Sigmoid colon (tissue), 4 donors: ENCODE measurements at regions not wholly inside any gene's neighbourhood (a gene's known extent, or its start where the extent isn't known, plus 50 kb on each side); places are given as distances from the start of the nearest gene placed in this dataset.

Experiments used
- EP300 ChIP-seq, 4 donors: sonication (generic); formaldehyde crosslinking; IDR thresholded peaks; one replicate each; pipeline ENCODE4 v1.6.1; 2017; ENCODE audit warnings: antibody characterized with exemption in 4 of 4
- POLR2A ChIP-seq, 2 donors: fragments of 450-650 bp; IDR thresholded peaks; one replicate each; pipeline ENCODE4 v1.6.1; 2016; ENCODE audit warnings: antibody characterized with exemption in 2 of 2, mild to moderate bottlenecking in 2 of 2, moderate library complexity in 2 of 2
- POLR2AphosphoS5 ChIP-seq, 4 donors: sonication (generic); formaldehyde crosslinking; IDR thresholded peaks; one replicate each; pipeline ENCODE4 v1.6.1; 2017; ENCODE audit warnings: antibody characterized with exemption in 4 of 4
- TF ChIP-seq, protein P1 (sequence below), 4 experiments: fragments of 450-650 bp in 3 of 4; fragments of 200-600 bp in 1 of 4; IDR thresholded peaks; one replicate each; pipeline ENCODE4 v1.5.1; 2016 to 2019; ENCODE audit warnings: antibody characterized with exemption in 4 of 4, mild to moderate bottlenecking in 3 of 4, moderate library complexity in 2 of 4

DNA sequence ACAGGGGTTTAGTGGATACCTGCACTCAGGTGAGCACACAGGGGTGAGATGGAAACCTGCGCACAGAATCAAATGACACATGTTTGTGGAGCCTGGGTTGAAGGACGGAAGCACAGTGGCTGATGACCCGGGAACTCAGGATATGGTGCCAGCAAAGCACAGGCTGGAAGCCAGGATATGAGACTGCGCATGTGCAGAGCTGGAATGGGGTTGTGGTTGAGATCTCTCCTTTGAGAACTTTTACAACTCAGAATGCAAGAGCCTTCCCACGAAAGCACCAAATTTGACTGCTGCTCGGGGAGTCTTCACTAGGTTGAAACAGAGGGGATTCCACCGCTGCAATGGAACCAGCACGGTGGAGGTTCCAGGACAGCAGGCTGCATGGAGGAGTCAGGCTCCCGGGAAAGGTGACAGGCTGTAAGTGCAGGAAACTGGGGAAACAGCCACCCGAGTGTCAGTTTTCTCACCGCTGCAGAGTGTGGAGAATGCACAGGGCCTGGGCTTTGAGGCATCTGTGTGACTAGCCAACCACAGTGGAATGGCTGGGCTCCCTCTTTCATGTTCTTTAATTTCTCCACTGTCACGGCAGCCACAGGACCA lies 133.4 kb upstream of the TCERG1L start:
- TF ChIP-seq POLR2A (IDR thresholded peaks at IDR 0.05): no peak
- TF ChIP-seq, protein P1, sequence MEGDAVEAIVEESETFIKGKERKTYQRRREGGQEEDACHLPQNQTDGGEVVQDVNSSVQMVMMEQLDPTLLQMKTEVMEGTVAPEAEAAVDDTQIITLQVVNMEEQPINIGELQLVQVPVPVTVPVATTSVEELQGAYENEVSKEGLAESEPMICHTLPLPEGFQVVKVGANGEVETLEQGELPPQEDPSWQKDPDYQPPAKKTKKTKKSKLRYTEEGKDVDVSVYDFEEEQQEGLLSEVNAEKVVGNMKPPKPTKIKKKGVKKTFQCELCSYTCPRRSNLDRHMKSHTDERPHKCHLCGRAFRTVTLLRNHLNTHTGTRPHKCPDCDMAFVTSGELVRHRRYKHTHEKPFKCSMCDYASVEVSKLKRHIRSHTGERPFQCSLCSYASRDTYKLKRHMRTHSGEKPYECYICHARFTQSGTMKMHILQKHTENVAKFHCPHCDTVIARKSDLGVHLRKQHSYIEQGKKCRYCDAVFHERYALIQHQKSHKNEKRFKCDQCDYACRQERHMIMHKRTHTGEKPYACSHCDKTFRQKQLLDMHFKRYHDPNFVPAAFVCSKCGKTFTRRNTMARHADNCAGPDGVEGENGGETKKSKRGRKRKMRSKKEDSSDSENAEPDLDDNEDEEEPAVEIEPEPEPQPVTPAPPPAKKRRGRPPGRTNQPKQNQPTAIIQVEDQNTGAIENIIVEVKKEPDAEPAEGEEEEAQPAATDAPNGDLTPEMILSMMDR (IDR thresholded peaks at IDR 0.05): no peak
- no peak for TF ChIP-seq EP300 (IDR thresholded peaks at IDR 0.05)
- no peak for TF ChIP-seq POLR2AphosphoS5 (IDR thresholded peaks at IDR 0.05)
